A673 (cell line): ENCODE measurements at regions not wholly inside any gene's neighbourhood (a gene's known extent, or its start where the extent isn't known, plus 50 kb on each side); places are given as distances from the start of the nearest gene placed in this dataset.

ENCODE experiments used
- CTCF ChIP-seq: fragments of 300-800, 200-600 bp; sonication (generic); conservative IDR thresholded peaks from 2 replicates; pipeline ENCODE4 v1.5.1; 2017; ENCODE audit warnings: low read depth, mild to moderate bottlenecking, antibody characterized with exemption, low read length, moderate library complexity, mixed read lengths
- EZH2 ChIP-seq: fragments of 200-600 bp; sonication (generic); IDR thresholded peaks from 2 replicates; pipeline ENCODE4 v1.6.1; 2017; ENCODE audit warnings: borderline replicate concordance, low read depth, mild to moderate bottlenecking, mixed read lengths, antibody characterized with exemption, low read length; ENCODE audit not compliant: poor library complexity, severe bottlenecking

- TF ChIP-seq EZH2, result no peak
- no peak for TF ChIP-seq CTCF
Observed at GRCh38 chr5:167488371-167488770, 803.1 kb upstream of the WWC1 start.
